ENCODE measurements at regions not wholly inside any gene's neighbourhood (a gene's known extent, or its start where the extent isn't known, plus 50 kb on each side); places are given as distances from the start of the nearest gene placed in this dataset.

DNA sequence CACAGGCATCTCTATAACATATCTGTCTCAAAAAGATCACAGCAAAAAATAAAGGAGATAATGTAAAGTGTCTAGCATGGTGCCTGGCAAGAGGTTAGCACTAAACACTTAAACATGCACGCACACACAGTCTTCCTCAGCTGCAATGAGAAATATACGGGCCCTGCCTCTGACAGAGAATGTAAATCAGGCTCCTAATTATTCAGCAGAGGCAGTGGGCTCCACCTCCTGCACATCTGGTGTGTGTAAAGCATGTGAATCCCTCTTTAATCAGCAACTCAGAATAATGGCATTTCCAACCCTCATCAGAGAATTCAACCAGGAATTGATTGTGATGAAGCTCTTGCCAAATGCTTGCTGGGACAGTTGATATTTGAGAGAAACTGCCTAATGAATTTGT, 85.6 kb upstream of the KCNA3 start:
- Histone ChIP-seq H3K23ac (ENCODE audit: insufficient read length, low read depth, low read length) (no peak overlapping the region), H3K4me1 (ENCODE audit: insufficient read depth, low read length) (no peaks in the 10 kb centered on the region; the same call in 1 of the 2 replicates), H3K18ac (ENCODE audit: insufficient read length, low read depth, low read length) (no peak overlapping the region), H4K20me1 (ENCODE audit: control insufficient read depth, insufficient read depth, insufficient read length) (no peaks in the 10 kb centered on the region), H2BK20ac (ENCODE audit: low read depth, low read length, poor library complexity, severe bottlenecking) (no peak overlapping the region), H3T11ph (ENCODE audit: low read length) (no peak overlapping the region), H3K56ac (ENCODE audit: insufficient read length, low read depth, low read length) (no peak overlapping the region), H2BK15ac (ENCODE audit: low read depth, low read length) (no peak overlapping the region), H3K23me2 (ENCODE audit: insufficient read length, low read depth, low read length, poor library complexity, severe bottlenecking) (no peaks in the 10 kb centered on the region), H3K79me2 (ENCODE audit: insufficient read depth, low read length) (no peaks in the 10 kb centered on the region), H3K14ac (ENCODE audit: insufficient read depth, low read length) (no peak overlapping the region), H2BK12ac (ENCODE audit: insufficient read length, low read depth, low read length) (no peak overlapping the region), H2BK120ac (ENCODE audit: low read depth, low read length, poor library complexity, severe bottlenecking) (no peak overlapping the region), H4K5ac (ENCODE audit: insufficient read length, low read depth, low read length) (no peak overlapping the region), H3K9me3 (ENCODE audit: control insufficient read depth, low read depth, low read length) (no peaks in the 10 kb centered on the region), H3K27ac (ENCODE audit: insufficient read length, low read depth, low read length) (no peak overlapping the region), H3K27me3 (ENCODE audit: insufficient read depth, low read length) (no peaks in the 10 kb centered on the region), H2AK5ac (ENCODE audit: insufficient read length, low read length) (no peak overlapping the region), H4K91ac (ENCODE audit: insufficient read length, low read depth, low read length) (no peak overlapping the region), H3K9ac (ENCODE audit: extremely low read depth, insufficient read length, low read length) (no peak overlapping the region), H3K79me1 (ENCODE audit: insufficient read depth, low read depth, low read length, poor library complexity, severe bottlenecking) (no peaks in the 10 kb centered on the region), H2AFZ (ENCODE audit: low read length) (no peak overlapping the region), H2BK5ac (ENCODE audit: insufficient read length, low read length) (no peak overlapping the region), H3K4me2 (ENCODE audit: insufficient read depth, insufficient read length, low read length) (no peak overlapping the region), H3K4ac (ENCODE audit: low read depth, low read length) (no peak overlapping the region), H4K8ac (replicated peaks; ENCODE audit: insufficient read length, low read depth, low read length) (no peak overlapping the region)
- H3K27ac Mint-ChIP-seq, result no peak overlapping the region
- DNase-seq, result no peak
- no peaks in the 10 kb centered on the region for H3K36me3 Mint-ChIP-seq (ENCODE audit: insufficient read depth in 1 of 3, low read depth in 3 of 3)
- no peaks in the 10 kb centered on the region for H3K4me1 Mint-ChIP-seq
- peaks cover 15% of the 10 kb centered on the region for H3K27me3 Mint-ChIP-seq (ENCODE audit: low read depth)
- TF ChIP-seq, protein P1, sequence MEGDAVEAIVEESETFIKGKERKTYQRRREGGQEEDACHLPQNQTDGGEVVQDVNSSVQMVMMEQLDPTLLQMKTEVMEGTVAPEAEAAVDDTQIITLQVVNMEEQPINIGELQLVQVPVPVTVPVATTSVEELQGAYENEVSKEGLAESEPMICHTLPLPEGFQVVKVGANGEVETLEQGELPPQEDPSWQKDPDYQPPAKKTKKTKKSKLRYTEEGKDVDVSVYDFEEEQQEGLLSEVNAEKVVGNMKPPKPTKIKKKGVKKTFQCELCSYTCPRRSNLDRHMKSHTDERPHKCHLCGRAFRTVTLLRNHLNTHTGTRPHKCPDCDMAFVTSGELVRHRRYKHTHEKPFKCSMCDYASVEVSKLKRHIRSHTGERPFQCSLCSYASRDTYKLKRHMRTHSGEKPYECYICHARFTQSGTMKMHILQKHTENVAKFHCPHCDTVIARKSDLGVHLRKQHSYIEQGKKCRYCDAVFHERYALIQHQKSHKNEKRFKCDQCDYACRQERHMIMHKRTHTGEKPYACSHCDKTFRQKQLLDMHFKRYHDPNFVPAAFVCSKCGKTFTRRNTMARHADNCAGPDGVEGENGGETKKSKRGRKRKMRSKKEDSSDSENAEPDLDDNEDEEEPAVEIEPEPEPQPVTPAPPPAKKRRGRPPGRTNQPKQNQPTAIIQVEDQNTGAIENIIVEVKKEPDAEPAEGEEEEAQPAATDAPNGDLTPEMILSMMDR (conservative IDR thresholded peaks at IDR 0.05), result no peak
- no CpG with 5 or more reads among the region's 2 CpGs for WGBS (ENCODE audit: extremely low coverage, insufficient read length, low lambda C conversion rate)
- no peak overlapping the region for H3K4me3 Mint-ChIP-seq
- H3K9me3 Mint-ChIP-seq, result no peaks in the 10 kb centered on the region
